ENCODE measurements at regions not wholly inside any gene's neighbourhood (a gene's known extent, or its start where the extent isn't known, plus 50 kb on each side); places are given as distances from the start of the nearest gene placed in this dataset.

GRCh38 chr13:63546524-63546923, 2130.9 kb upstream of the PCDH20 start:
- TF ChIP-seq, protein P1, sequence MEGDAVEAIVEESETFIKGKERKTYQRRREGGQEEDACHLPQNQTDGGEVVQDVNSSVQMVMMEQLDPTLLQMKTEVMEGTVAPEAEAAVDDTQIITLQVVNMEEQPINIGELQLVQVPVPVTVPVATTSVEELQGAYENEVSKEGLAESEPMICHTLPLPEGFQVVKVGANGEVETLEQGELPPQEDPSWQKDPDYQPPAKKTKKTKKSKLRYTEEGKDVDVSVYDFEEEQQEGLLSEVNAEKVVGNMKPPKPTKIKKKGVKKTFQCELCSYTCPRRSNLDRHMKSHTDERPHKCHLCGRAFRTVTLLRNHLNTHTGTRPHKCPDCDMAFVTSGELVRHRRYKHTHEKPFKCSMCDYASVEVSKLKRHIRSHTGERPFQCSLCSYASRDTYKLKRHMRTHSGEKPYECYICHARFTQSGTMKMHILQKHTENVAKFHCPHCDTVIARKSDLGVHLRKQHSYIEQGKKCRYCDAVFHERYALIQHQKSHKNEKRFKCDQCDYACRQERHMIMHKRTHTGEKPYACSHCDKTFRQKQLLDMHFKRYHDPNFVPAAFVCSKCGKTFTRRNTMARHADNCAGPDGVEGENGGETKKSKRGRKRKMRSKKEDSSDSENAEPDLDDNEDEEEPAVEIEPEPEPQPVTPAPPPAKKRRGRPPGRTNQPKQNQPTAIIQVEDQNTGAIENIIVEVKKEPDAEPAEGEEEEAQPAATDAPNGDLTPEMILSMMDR (IDR thresholded peaks at IDR 0.05; ENCODE audit: low read length), result no peak
- TF ChIP-seq EZH2phosphoT487 (IDR thresholded peaks at IDR 0.05; ENCODE audit: low read length) (no peak), EZH2 (optimal IDR thresholded peaks at IDR 0.05; ENCODE audit: low read depth, low read length) (no peak)

GRCh38 chr13:63542770-63543169, 2127.1 kb upstream of the PCDH20 start:
- no peak overlapping the region for H3K27ac ChIP-seq (ENCODE audit: low read length)
- H3K4me2 ChIP-seq (ENCODE audit: low read depth, low read length), result no peak overlapping the region
- H3K4me3 ChIP-seq (ENCODE audit: low read length), result no peak overlapping the region
- no peak overlapping the region for H2AFZ ChIP-seq (ENCODE audit: low read length)
- no peaks in the 10 kb centered on the region for H3F3A ChIP-seq (ENCODE audit: insufficient read depth, low read length)
- H3K9ac ChIP-seq (ENCODE audit: low read length), result no peak overlapping the region
- no peak for DNase-seq
- H3K36me3 ChIP-seq (replicated peaks; ENCODE audit: insufficient read depth, low read length), result no peaks in the 10 kb centered on the region
- no peaks in the 10 kb centered on the region for H3K79me2 ChIP-seq (ENCODE audit: low read length)
- no peaks in the 10 kb centered on the region for H3K9me2 ChIP-seq (replicated peaks; ENCODE audit: insufficient read depth, low read length)
- no peaks in the 10 kb centered on the region for H3K27me3 ChIP-seq (replicated peaks; ENCODE audit: insufficient read depth, low read length)
- no peaks in the 10 kb centered on the region for H4K20me1 ChIP-seq (ENCODE audit: insufficient read depth, low read length)
- no peaks in the 10 kb centered on the region for H3K4me1 ChIP-seq (ENCODE audit: low read length)
- TF ChIP-seq, protein P1 (IDR thresholded peaks at IDR 0.05; ENCODE audit: low read length), result no peak
- no peak for TF ChIP-seq EZH2phosphoT487 (IDR thresholded peaks at IDR 0.05; ENCODE audit: low read length)
- TF ChIP-seq EZH2 (optimal IDR thresholded peaks at IDR 0.05; ENCODE audit: low read depth, low read length), result no peak
- no peaks in the 10 kb centered on the region for H3K9me3 ChIP-seq (replicated peaks; ENCODE audit: insufficient read depth, low read length)

More at GRCh38 chr13:63546524-63546923, 2130.9 kb upstream of the PCDH20 start:
- Histone ChIP-seq H3K79me2 (ENCODE audit: low read length) (no peaks in the 10 kb centered on the region), H2AFZ (ENCODE audit: low read length) (no peak overlapping the region), H3K27ac (ENCODE audit: low read length) (no peak overlapping the region), H3K36me3 (replicated peaks; ENCODE audit: insufficient read depth, low read length) (no peaks in the 10 kb centered on the region), H3K9ac (ENCODE audit: low read length) (no peak overlapping the region), H3K9me3 (replicated peaks; ENCODE audit: insufficient read depth, low read length) (no peaks in the 10 kb centered on the region), H3K4me1 (ENCODE audit: low read length) (no peaks in the 10 kb centered on the region), H4K20me1 (ENCODE audit: insufficient read depth, low read length) (no peaks in the 10 kb centered on the region), H3K9me2 (replicated peaks; ENCODE audit: insufficient read depth, low read length) (no peaks in the 10 kb centered on the region), H3K27me3 (replicated peaks; ENCODE audit: insufficient read depth, low read length) (no peaks in the 10 kb centered on the region), H3K4me2 (ENCODE audit: low read depth, low read length) (no peak overlapping the region), H3F3A (ENCODE audit: insufficient read depth, low read length) (no peaks in the 10 kb centered on the region), H3K4me3 (ENCODE audit: low read length) (no peak overlapping the region)
- no peak for DNase-seq

GRCh38 chr13:63541336-63541735, 2125.7 kb upstream of the PCDH20 start:
- no peak for DNase-seq
- Histone ChIP-seq H2AFZ (ENCODE audit: low read length) (no peak overlapping the region), H3F3A (ENCODE audit: insufficient read depth, low read length) (no peaks in the 10 kb centered on the region)

More at GRCh38 chr13:63541336-63541735, 2125.7 kb upstream of the PCDH20 start:
- Histone ChIP-seq H3K4me2 (ENCODE audit: low read depth, low read length) (no peak overlapping the region), H4K20me1 (ENCODE audit: insufficient read depth, low read length) (no peaks in the 10 kb centered on the region), H3K4me1 (ENCODE audit: low read length) (no peaks in the 10 kb centered on the region), H3K36me3 (replicated peaks; ENCODE audit: insufficient read depth, low read length) (no peaks in the 10 kb centered on the region), H3K79me2 (ENCODE audit: low read length) (no peaks in the 10 kb centered on the region), H3K27me3 (replicated peaks; ENCODE audit: insufficient read depth, low read length) (no peaks in the 10 kb centered on the region), H3K9me3 (replicated peaks; ENCODE audit: insufficient read depth, low read length) (no peaks in the 10 kb centered on the region), H3K4me3 (ENCODE audit: low read length) (no peak overlapping the region), H3K9me2 (replicated peaks; ENCODE audit: insufficient read depth, low read length) (no peaks in the 10 kb centered on the region), H3K27ac (ENCODE audit: low read length) (no peak overlapping the region), H3K9ac (ENCODE audit: low read length) (no peak overlapping the region)
- TF ChIP-seq EZH2phosphoT487 (IDR thresholded peaks at IDR 0.05; ENCODE audit: low read length) (no peak), EZH2 (optimal IDR thresholded peaks at IDR 0.05; ENCODE audit: low read depth, low read length) (no peak)
- TF ChIP-seq, protein P1 (IDR thresholded peaks at IDR 0.05; ENCODE audit: low read length), result no peak

All from MM.1S (cell line).